NCI-H187 (cell line): ENCODE measurements at regions not wholly inside any gene's neighbourhood (a gene's known extent, or its start where the extent isn't known, plus 50 kb on each side); places are given as distances from the start of the nearest gene placed in this dataset.
"Not testable (repeated sequence)": the region's sequence is repeated elsewhere in the genome, so short reads cannot be mapped to it uniquely, and the experiment has no call there.

Experiments used
- DNase-seq, 2 experiments: peaks; one replicate each; lab custom pipeline; 2025; lab: John Stamatoyannopoulos, UW

GRCh38 chr1:148386031-148386398 is 97.1 kb downstream of the PPIAL4G start:
- DNase-seq = not testable (repeated sequence)

GRCh38 chr1:148385371-148386030 is 97.6 kb downstream of the PPIAL4G start:
- DNase-seq = no peak

- no peak for DNase-seq
Measured at GRCh38 chr1:148383966-148384365, 99.1 kb downstream of the PPIAL4G start.

GRCh38 chr1:148379697-148380096 is 103.4 kb downstream of the PPIAL4G start:
- DNase-seq = no peak

- no peak for DNase-seq
Measured at GRCh38 chr1:148379170-148379500, 104.0 kb downstream of the PPIAL4G start.

- not testable (repeated sequence) for DNase-seq
Measured at GRCh38 chr1:148377992-148378391, 105.1 kb downstream of the PPIAL4G start.

GRCh38 chr1:148377045-148377444 is 106.1 kb downstream of the PPIAL4G start:
- not testable (repeated sequence) for DNase-seq

GRCh38 chr1:148374101-148374500 is 109.0 kb downstream of the PPIAL4G start:
- no peak for DNase-seq

GRCh38 chr1:148373192-148373925 is 109.7 kb downstream of the PPIAL4G start:
- no peak for DNase-seq

GRCh38 chr1:148372731-148373130 is 110.4 kb downstream of the PPIAL4G start:
- DNase-seq = no peak

GRCh38 chr1:148372051-148372726 is 110.9 kb downstream of the PPIAL4G start:
- not testable (repeated sequence) for DNase-seq

- DNase-seq = peak; percentile 65 to 73
Measured at GRCh38 chr1:148371551-148371994, 111.5 kb downstream of the PPIAL4G start.

GRCh38 chr1:148370661-148371060 is 112.4 kb downstream of the PPIAL4G start:
- not testable (repeated sequence) for DNase-seq

- DNase-seq = no peak
Measured at GRCh38 chr1:148367596-148367995, 115.5 kb downstream of the PPIAL4G start.

GRCh38 chr1:148366136-148366753 is 116.9 kb downstream of the PPIAL4G start:
- not testable (repeated sequence) for DNase-seq

GRCh38 chr1:148365151-148365550 is 118.0 kb downstream of the PPIAL4G start:
- DNase-seq = not testable (repeated sequence)

GRCh38 chr1:148363979-148364378 is 119.1 kb downstream of the PPIAL4G start:
- not testable (repeated sequence) for DNase-seq

GRCh38 chr1:148363439-148363810 is 119.7 kb downstream of the PPIAL4G start:
- DNase-seq = no peak

GRCh38 chr1:148362626-148363438 is 120.3 kb downstream of the PPIAL4G start:
- no peak for DNase-seq

GRCh38 chr1:148362216-148362611 is 120.9 kb downstream of the PPIAL4G start:
- DNase-seq = no peak

GRCh38 chr1:148361427-148362215 is 121.5 kb downstream of the PPIAL4G start:
- peak; percentile 75 to 79 for DNase-seq
